Astrocyte (in vitro differentiated cells and primary cell): ENCODE measurements at regions not wholly inside any gene's neighbourhood (a gene's known extent, or its start where the extent isn't known, plus 50 kb on each side); places are given as distances from the start of the nearest gene placed in this dataset.

Experiments used
- EZH2 ChIP-seq: IDR thresholded peaks from 2 replicates; pipeline ENCODE4 v1.6.1; 2012; ENCODE audit warnings: mild to moderate bottlenecking, low read length, inconsistent platforms; ENCODE audit not compliant: insufficient read depth
- TF ChIP-seq, protein P1 (sequence below): IDR thresholded peaks from 2 replicates; pipeline ENCODE4 v1.5.1; 2011; ENCODE audit warnings: low read depth, mild to moderate bottlenecking, inconsistent platforms, low read length, moderate library complexity; ENCODE audit not compliant: insufficient read depth

- TF ChIP-seq, protein P1, sequence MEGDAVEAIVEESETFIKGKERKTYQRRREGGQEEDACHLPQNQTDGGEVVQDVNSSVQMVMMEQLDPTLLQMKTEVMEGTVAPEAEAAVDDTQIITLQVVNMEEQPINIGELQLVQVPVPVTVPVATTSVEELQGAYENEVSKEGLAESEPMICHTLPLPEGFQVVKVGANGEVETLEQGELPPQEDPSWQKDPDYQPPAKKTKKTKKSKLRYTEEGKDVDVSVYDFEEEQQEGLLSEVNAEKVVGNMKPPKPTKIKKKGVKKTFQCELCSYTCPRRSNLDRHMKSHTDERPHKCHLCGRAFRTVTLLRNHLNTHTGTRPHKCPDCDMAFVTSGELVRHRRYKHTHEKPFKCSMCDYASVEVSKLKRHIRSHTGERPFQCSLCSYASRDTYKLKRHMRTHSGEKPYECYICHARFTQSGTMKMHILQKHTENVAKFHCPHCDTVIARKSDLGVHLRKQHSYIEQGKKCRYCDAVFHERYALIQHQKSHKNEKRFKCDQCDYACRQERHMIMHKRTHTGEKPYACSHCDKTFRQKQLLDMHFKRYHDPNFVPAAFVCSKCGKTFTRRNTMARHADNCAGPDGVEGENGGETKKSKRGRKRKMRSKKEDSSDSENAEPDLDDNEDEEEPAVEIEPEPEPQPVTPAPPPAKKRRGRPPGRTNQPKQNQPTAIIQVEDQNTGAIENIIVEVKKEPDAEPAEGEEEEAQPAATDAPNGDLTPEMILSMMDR, result no peak
- no peak for TF ChIP-seq EZH2
Observed at GRCh38 chr7:28300488-28300887, 111.8 kb upstream of the CREB5 start.
